ENCODE measurements at regions not wholly inside any gene's neighbourhood (a gene's known extent, or its start where the extent isn't known, plus 50 kb on each side); places are given as distances from the start of the nearest gene placed in this dataset.

DNA sequence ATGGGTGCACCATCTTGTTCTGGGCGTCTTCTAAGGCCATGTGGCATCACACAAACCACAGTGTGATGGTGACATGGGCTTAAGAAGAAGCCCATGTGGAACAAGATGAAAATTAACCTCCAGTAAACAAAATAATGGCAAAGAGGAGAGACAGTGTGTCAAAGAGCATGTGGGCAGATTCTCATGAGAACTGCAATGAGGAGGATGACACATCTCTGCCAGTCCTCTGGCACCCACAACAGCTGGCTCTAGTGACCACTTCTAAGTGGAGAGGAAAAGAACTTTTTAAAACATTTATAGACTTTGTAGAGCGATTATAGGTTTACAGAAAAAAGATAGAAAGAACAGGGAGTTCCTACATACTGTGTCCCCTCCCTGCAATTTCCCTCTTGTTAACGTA lies 401.4 kb downstream of the ATP23 start:
- DNase-seq (ENCODE audit: extremely low spot score, unreplicated experiment) = no peak
- Mint-ChIP-seq H3K4me3 (ENCODE audit: unreplicated experiment) (no peak overlapping the region), H3K27ac (ENCODE audit: unreplicated experiment) (no peak overlapping the region), H3K27me3 (ENCODE audit: unreplicated experiment) (no peaks in the 10 kb centered on the region), H3K36me3 (ENCODE audit: unreplicated experiment) (no peaks in the 10 kb centered on the region), H3K9me3 (ENCODE audit: unreplicated experiment) (no peaks in the 10 kb centered on the region), H3K4me1 (ENCODE audit: unreplicated experiment) (peaks cover 64% of the 10 kb centered on the region)
- TF ChIP-seq CTCF (IDR thresholded peaks at IDR 0.05) = no peak

- Mint-ChIP-seq H3K4me3 (ENCODE audit: unreplicated experiment) (no peak overlapping the region), H3K36me3 (ENCODE audit: unreplicated experiment) (peaks cover 5% of the 10 kb centered on the region), H3K9me3 (ENCODE audit: unreplicated experiment) (peaks cover 8% of the 10 kb centered on the region), H3K4me1 (ENCODE audit: unreplicated experiment) (peaks cover 55% of the 10 kb centered on the region), H3K27ac (ENCODE audit: unreplicated experiment) (peak overlapping the region; percentile 28), H3K27me3 (ENCODE audit: unreplicated experiment) (no peaks in the 10 kb centered on the region)
- peak; percentile 78 for TF ChIP-seq CTCF (IDR thresholded peaks at IDR 0.05)
- no peak for DNase-seq (ENCODE audit: extremely low spot score, unreplicated experiment)
Observed at GRCh38 chr12:58346032-58346632, 404.8 kb downstream of the ATP23 start.

- no peak for TF ChIP-seq CTCF (IDR thresholded peaks at IDR 0.05)
Observed at GRCh38 chr12:58347188-58347587, 405.8 kb downstream of the ATP23 start.

GRCh38 chr12:58347691-58348090 lies 406.3 kb downstream of the ATP23 start:
- no peak for DNase-seq (ENCODE audit: extremely low spot score, unreplicated experiment)
- Mint-ChIP-seq H3K36me3 (ENCODE audit: unreplicated experiment) (peaks cover 5% of the 10 kb centered on the region), H3K27ac (ENCODE audit: unreplicated experiment) (no peak overlapping the region), H3K27me3 (ENCODE audit: unreplicated experiment) (no peaks in the 10 kb centered on the region), H3K4me1 (ENCODE audit: unreplicated experiment) (peaks cover 40% of the 10 kb centered on the region), H3K9me3 (ENCODE audit: unreplicated experiment) (peaks cover 8% of the 10 kb centered on the region), H3K4me3 (ENCODE audit: unreplicated experiment) (no peak overlapping the region)
- no peak for TF ChIP-seq CTCF (IDR thresholded peaks at IDR 0.05)

More at GRCh38 chr12:58347188-58347587, 405.8 kb downstream of the ATP23 start:
- Mint-ChIP-seq H3K4me1 (ENCODE audit: unreplicated experiment) (peaks cover 45% of the 10 kb centered on the region), H3K4me3 (ENCODE audit: unreplicated experiment) (no peak overlapping the region), H3K9me3 (ENCODE audit: unreplicated experiment) (peaks cover 8% of the 10 kb centered on the region), H3K27ac (ENCODE audit: unreplicated experiment) (no peak overlapping the region), H3K36me3 (ENCODE audit: unreplicated experiment) (peaks cover 5% of the 10 kb centered on the region), H3K27me3 (ENCODE audit: unreplicated experiment) (no peaks in the 10 kb centered on the region)
- DNase-seq (ENCODE audit: extremely low spot score, unreplicated experiment) = no peak

DNA sequence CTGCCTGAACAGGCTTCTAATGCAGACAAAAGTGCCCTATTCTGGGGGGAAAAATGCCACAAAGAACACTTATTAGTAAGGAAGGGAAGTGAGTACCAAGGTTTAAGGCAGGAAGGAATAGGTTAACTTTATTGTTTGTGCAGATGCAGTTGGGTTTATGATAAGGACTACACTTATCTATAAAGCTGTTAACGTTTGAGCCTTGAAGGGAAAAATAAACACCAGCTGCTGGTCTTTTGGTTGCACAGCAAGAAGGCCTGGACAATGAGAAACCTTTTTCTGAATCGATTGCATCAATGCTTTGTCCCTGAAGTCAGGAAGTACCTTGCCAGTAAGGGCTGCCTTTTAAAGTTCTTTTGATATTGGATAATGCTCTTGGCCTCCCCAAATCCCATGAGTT lies 407.8 kb downstream of the ATP23 start:
- Mint-ChIP-seq H3K36me3 (ENCODE audit: unreplicated experiment) (peaks cover 5% of the 10 kb centered on the region), H3K4me3 (ENCODE audit: unreplicated experiment) (no peak overlapping the region), H3K4me1 (ENCODE audit: unreplicated experiment) (peaks cover 29% of the 10 kb centered on the region), H3K9me3 (ENCODE audit: unreplicated experiment) (peaks cover 8% of the 10 kb centered on the region), H3K27ac (ENCODE audit: unreplicated experiment) (no peak overlapping the region), H3K27me3 (ENCODE audit: unreplicated experiment) (no peaks in the 10 kb centered on the region)
- no peak for DNase-seq (ENCODE audit: extremely low spot score, unreplicated experiment)
- TF ChIP-seq CTCF (IDR thresholded peaks at IDR 0.05) = no peak

Data from osteocyte (in vitro differentiated cells).